PFSK-1 (cell line): ENCODE measurements at regions not wholly inside any gene's neighbourhood (a gene's known extent, or its start where the extent isn't known, plus 50 kb on each side); places are given as distances from the start of the nearest gene placed in this dataset.

Experiments used
- FOXP2 ChIP-seq: optimal IDR thresholded peaks from 2 replicates; pipeline ENCODE3; 2011; ENCODE audit warnings: borderline replicate concordance, control low read depth, inconsistent platforms; ENCODE audit not compliant: insufficient read depth; ENCODE audit errors: extremely low read length, extremely low read depth
- POLR2AphosphoS5 ChIP-seq: IDR thresholded peaks from 2 replicates; pipeline ENCODE4 v1.6.1; 2012; ENCODE audit warnings: low read depth, mild to moderate bottlenecking, control low read depth, low read length, moderate library complexity
- SIN3A ChIP-seq: IDR thresholded peaks from 2 replicates; pipeline ENCODE4 v1.6.1; 2012; ENCODE audit warnings: mild to moderate bottlenecking, low read length, moderate library complexity, borderline replicate concordance; ENCODE audit not compliant: insufficient read depth
- TAF1 ChIP-seq: IDR thresholded peaks from 2 replicates; pipeline ENCODE4 v1.6.1; 2012; ENCODE audit warnings: low read length, control low read depth, borderline replicate concordance; ENCODE audit not compliant: insufficient read depth
- TF ChIP-seq, protein P1 (sequence below), 2 experiments: IDR thresholded peaks; 2 replicates each; pipeline versions ENCODE4 v1.6.1 to v1.8.0; 2011 to 2012; ENCODE audit warnings: low read depth in 2 of 2, low read length in 2 of 2, control low read depth in 1 of 2, inconsistent platforms in 1 of 2, mild to moderate bottlenecking in 1 of 2, moderate library complexity in 1 of 2; ENCODE audit not compliant: insufficient read depth in 1 of 2

GRCh38 chr9:115945009-115945431 lies 208.6 kb upstream of the PAPPA start:
- TF ChIP-seq TAF1 (no peak), POLR2AphosphoS5 (no peak), SIN3A (no peak), FOXP2 (no peak)
- TF ChIP-seq, protein P1, sequence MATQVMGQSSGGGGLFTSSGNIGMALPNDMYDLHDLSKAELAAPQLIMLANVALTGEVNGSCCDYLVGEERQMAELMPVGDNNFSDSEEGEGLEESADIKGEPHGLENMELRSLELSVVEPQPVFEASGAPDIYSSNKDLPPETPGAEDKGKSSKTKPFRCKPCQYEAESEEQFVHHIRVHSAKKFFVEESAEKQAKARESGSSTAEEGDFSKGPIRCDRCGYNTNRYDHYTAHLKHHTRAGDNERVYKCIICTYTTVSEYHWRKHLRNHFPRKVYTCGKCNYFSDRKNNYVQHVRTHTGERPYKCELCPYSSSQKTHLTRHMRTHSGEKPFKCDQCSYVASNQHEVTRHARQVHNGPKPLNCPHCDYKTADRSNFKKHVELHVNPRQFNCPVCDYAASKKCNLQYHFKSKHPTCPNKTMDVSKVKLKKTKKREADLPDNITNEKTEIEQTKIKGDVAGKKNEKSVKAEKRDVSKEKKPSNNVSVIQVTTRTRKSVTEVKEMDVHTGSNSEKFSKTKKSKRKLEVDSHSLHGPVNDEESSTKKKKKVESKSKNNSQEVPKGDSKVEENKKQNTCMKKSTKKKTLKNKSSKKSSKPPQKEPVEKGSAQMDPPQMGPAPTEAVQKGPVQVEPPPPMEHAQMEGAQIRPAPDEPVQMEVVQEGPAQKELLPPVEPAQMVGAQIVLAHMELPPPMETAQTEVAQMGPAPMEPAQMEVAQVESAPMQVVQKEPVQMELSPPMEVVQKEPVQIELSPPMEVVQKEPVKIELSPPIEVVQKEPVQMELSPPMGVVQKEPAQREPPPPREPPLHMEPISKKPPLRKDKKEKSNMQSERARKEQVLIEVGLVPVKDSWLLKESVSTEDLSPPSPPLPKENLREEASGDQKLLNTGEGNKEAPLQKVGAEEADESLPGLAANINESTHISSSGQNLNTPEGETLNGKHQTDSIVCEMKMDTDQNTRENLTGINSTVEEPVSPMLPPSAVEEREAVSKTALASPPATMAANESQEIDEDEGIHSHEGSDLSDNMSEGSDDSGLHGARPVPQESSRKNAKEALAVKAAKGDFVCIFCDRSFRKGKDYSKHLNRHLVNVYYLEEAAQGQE (IDR thresholded peaks at IDR 0.05; ENCODE audit: insufficient read depth in 1 of 2, low read depth in 2 of 2, low read length in 2 of 2) = no peak

- TF ChIP-seq FOXP2 (no peak), SIN3A (no peak), TAF1 (no peak), POLR2AphosphoS5 (no peak)
- TF ChIP-seq, protein P1 (IDR thresholded peaks at IDR 0.05; ENCODE audit: insufficient read depth in 1 of 2, low read depth in 2 of 2, low read length in 2 of 2) = no peak
These were observed 207.1 kb upstream of the PAPPA start for GRCh38 chr9:115946530-115946929.

GRCh38 chr9:115951977-115952376 lies 201.6 kb upstream of the PAPPA start:
- TF ChIP-seq POLR2AphosphoS5 (no peak), TAF1 (no peak), FOXP2 (no peak), SIN3A (no peak)
- TF ChIP-seq, protein P1 (IDR thresholded peaks at IDR 0.05; ENCODE audit: insufficient read depth in 1 of 2, low read depth in 2 of 2, low read length in 2 of 2) = no peak

- no peak for TF ChIP-seq POLR2AphosphoS5
- TF ChIP-seq, protein P1 (IDR thresholded peaks at IDR 0.05; ENCODE audit: insufficient read depth in 1 of 2, low read depth in 2 of 2, low read length in 2 of 2) = no peak
- no peak for TF ChIP-seq FOXP2
- no peak for TF ChIP-seq TAF1
- TF ChIP-seq SIN3A = no peak
These were observed 200.9 kb upstream of the PAPPA start for GRCh38 chr9:115952430-115953292.
